A549 (cell line): ENCODE measurements at regions not wholly inside any gene's neighbourhood (a gene's known extent, or its start where the extent isn't known, plus 50 kb on each side); places are given as distances from the start of the nearest gene placed in this dataset.

Experiments used
- ATAC-seq, 2 experiments: fragments of 200-7000 bp in 1 of 2; fragments of >200 bp in 1 of 2; cut with Nextera tagmentation in 1 of 2; cut with Tn5 transposase in 1 of 2; 3 replicates each; pipeline versions ENCODE4 v1.8.0 to v1.9.1; 2018 to 2020; ENCODE audit warnings: mild to moderate bottlenecking in 1 of 2, moderate library complexity in 1 of 2
- CTCF ChIA-PET: fragments of 300-600 bp; sonication (Branson Sonifier 250); formaldehyde crosslinking; extraction: SDS; loops from one replicate; lab custom pipeline; 2021; ENCODE audit warnings: antibody characterized with exemption, inconsistent platforms; lab: Yijun Ruan, JAX
- POLR2A ChIA-PET: fragments of 350-600 bp; formaldehyde crosslinking; extraction: SDS; loops from one replicate; lab custom pipeline; 2021; ENCODE audit warnings: antibody characterized with exemption, inconsistent platforms; lab: Yijun Ruan, JAX
- DNase-seq, 2 experiments: peaks; one replicate each; pipeline versions ENCODE4 v3.0.0 to v3.0.0-alpha.2; 2011 to 2016; ENCODE audit warnings: low read depth in 1 of 2, low spot score in 1 of 2
- FAIRE-seq: peaks from 2 replicates; lab custom pipeline; 2011; peaks lifted over from hg19 to GRCh38; lab: Jason Lieb, UNC
- H3K27ac ChIP-seq, 2 experiments: fragments of >200 bp; sonication (Bioruptor Twin); formaldehyde crosslinking; 3 replicates each; pipeline ENCODE4 v1.5.1; 2016 to 2017
- H3K4me1 ChIP-seq: fragments of >200 bp; sonication (Bioruptor Twin); formaldehyde crosslinking; 3 replicates; pipeline ENCODE4 v1.6.1; 2016
- H3K4me2 ChIP-seq: fragments of >200 bp; sonication (Bioruptor Twin); formaldehyde crosslinking; 3 replicates; pipeline ENCODE4 v1.6.1; 2016
- H3K4me3 ChIP-seq: fragments of >200 bp; sonication (Bioruptor Twin); formaldehyde crosslinking; 3 replicates; pipeline ENCODE4 v1.5.1; 2016
- H3K9me3 ChIP-seq: fragments of >200 bp; sonication (Bioruptor Twin); formaldehyde crosslinking; 3 replicates; pipeline ENCODE4 v1.6.1; 2016
- BCL3 ChIP-seq: fragments of >200 bp; sonication (Bioruptor Twin); formaldehyde crosslinking; IDR thresholded peaks from 3 replicates; pipeline ENCODE4 v1.6.1; 2016
- CBX2 ChIP-seq: fragments of 200-600 bp; sonication (generic); IDR thresholded peaks from 2 replicates; pipeline ENCODE4 v1.6.1; 2016; ENCODE audit warnings: low read depth, mild to moderate bottlenecking, borderline replicate concordance
- CBX8 ChIP-seq: fragments of 200-600 bp; sonication (generic); IDR thresholded peaks from 2 replicates; pipeline ENCODE4 v1.6.1; 2016
- CHD2 ChIP-seq: fragments of 150-350 bp; IDR thresholded peaks from 2 replicates; pipeline ENCODE4 v1.6.1; 2014; ENCODE audit warnings: low read length; ENCODE audit not compliant: partially characterized antibody
- CHD4 ChIP-seq: fragments of 200-600 bp; sonication (generic); IDR thresholded peaks from 2 replicates; pipeline ENCODE4 v1.6.1; 2016; ENCODE audit warnings: antibody characterized with exemption, mild to moderate bottlenecking, borderline replicate concordance
- EHF ChIP-seq: fragments of 250-450 bp; sonication (Bioruptor Pico); IDR thresholded peaks from 2 replicates; pipeline ENCODE4 v1.5.0; 2020; ENCODE audit warnings: mild to moderate bottlenecking
- ELK1 ChIP-seq: fragments of 150-350 bp; IDR thresholded peaks from 2 replicates; pipeline ENCODE4 v1.6.1; 2014; ENCODE audit warnings: low read depth, mild to moderate bottlenecking, low read length
- FOSL2 ChIP-seq, 2 experiments: fragments of 450-650 bp in 1 of 2; fragments of >200 bp in 1 of 2; sonication (Bioruptor Twin) in 1 of 2; formaldehyde crosslinking; IDR thresholded peaks; 2 replicates each; pipeline versions ENCODE4 v1.5.0 to v1.6.1; 2016 to 2020; ENCODE audit warnings: mild to moderate bottlenecking in 1 of 2, moderate library complexity in 1 of 2
- GATA3 ChIP-seq: IDR thresholded peaks from 2 replicates; pipeline ENCODE4 v1.6.1; 2012; ENCODE audit warnings: borderline replicate concordance
- HDAC2 ChIP-seq: fragments of 200-600 bp; sonication (generic); IDR thresholded peaks from 2 replicates; pipeline ENCODE4 v1.6.1; 2016
- HEYL ChIP-seq: fragments of 250-450 bp; sonication (Bioruptor Pico); IDR thresholded peaks from 2 replicates; pipeline ENCODE4 v1.8.0; 2021; ENCODE audit warnings: mild to moderate bottlenecking, moderate library complexity
- HMGXB4 ChIP-seq: fragments of 250-450 bp; sonication (Bioruptor Pico); IDR thresholded peaks from 2 replicates; pipeline ENCODE4 v1.5.0; 2021; ENCODE audit warnings: mild to moderate bottlenecking, moderate library complexity, borderline replicate concordance
- HOXA7 ChIP-seq: fragments of 250-450 bp; sonication (Bioruptor Pico); IDR thresholded peaks from 2 replicates; pipeline ENCODE4 v1.5.0; 2020; ENCODE audit warnings: mild to moderate bottlenecking, moderate library complexity
- HOXB13 ChIP-seq: fragments of 250-450 bp; sonication (Bioruptor Pico); IDR thresholded peaks from 2 replicates; pipeline ENCODE4 v1.5.0; 2020; ENCODE audit warnings: low read depth, mild to moderate bottlenecking, moderate library complexity
- HOXB5 ChIP-seq: fragments of 250-450 bp; sonication (Bioruptor Pico); IDR thresholded peaks from 2 replicates; pipeline ENCODE4 v1.5.0; 2020; ENCODE audit warnings: mild to moderate bottlenecking, moderate library complexity
- KDM1A ChIP-seq: fragments of 200-600 bp; sonication (generic); IDR thresholded peaks from 2 replicates; pipeline ENCODE4 v1.6.1; 2016; ENCODE audit warnings: low read depth, mild to moderate bottlenecking
- KDM5A ChIP-seq: fragments of 200-600 bp; sonication (generic); IDR thresholded peaks from 2 replicates; pipeline ENCODE4 v1.6.1; 2016; ENCODE audit warnings: antibody characterized with exemption, mild to moderate bottlenecking
- MAFK ChIP-seq: fragments of 450-650 bp; IDR thresholded peaks from 2 replicates; pipeline ENCODE4 v1.6.1; 2014; ENCODE audit not compliant: partially characterized antibody
- MAX ChIP-seq: IDR thresholded peaks from 2 replicates; pipeline ENCODE4 v1.6.1; 2012
- MYC ChIP-seq: IDR thresholded peaks from 2 replicates; pipeline ENCODE4 v1.6.1; 2012; ENCODE audit warnings: mild to moderate bottlenecking, inconsistent platforms, low read length, improper control_type of control experiment, borderline replicate concordance
- NPAS2 ChIP-seq: fragments of 250-450 bp; sonication (Bioruptor Pico); IDR thresholded peaks from 2 replicates; pipeline ENCODE4 v1.8.0; 2022; ENCODE audit warnings: mild to moderate bottlenecking, moderate library complexity, borderline replicate concordance
- RAD21 ChIP-seq, 2 experiments: fragments of >200 bp in 1 of 2; sonication (Bioruptor Twin) in 1 of 2; formaldehyde crosslinking in 1 of 2; IDR thresholded peaks in 1 of 2; conservative IDR thresholded peaks in 1 of 2; 2 replicates in 1 of 2; 3 replicates in 1 of 2; pipeline ENCODE4 v1.6.1; 2012 to 2018; ENCODE audit warnings: inconsistent platforms in 1 of 2
- RCOR1 ChIP-seq: fragments of 150-350 bp; IDR thresholded peaks from 2 replicates; pipeline ENCODE4 v1.6.1; 2014; ENCODE audit warnings: antibody characterized with exemption, low read length, low read depth
- RFX5 ChIP-seq: fragments of 450-650 bp; IDR thresholded peaks from 2 replicates; pipeline ENCODE4 v1.7.1; 2014; ENCODE audit warnings: antibody characterized with exemption, mild to moderate bottlenecking, moderate library complexity
- SMC3 ChIP-seq: fragments of >200 bp; sonication (Bioruptor Twin); formaldehyde crosslinking; IDR thresholded peaks from 3 replicates; pipeline ENCODE4 v1.6.1; 2018; ENCODE audit warnings: inconsistent platforms
- SREBF2 ChIP-seq: fragments of 450-650 bp; IDR thresholded peaks from 2 replicates; pipeline ENCODE4 v1.6.1; 2014; ENCODE audit warnings: mild to moderate bottlenecking, moderate library complexity
- TFCP2L1 ChIP-seq: fragments of 250-450 bp; sonication (Bioruptor Pico); IDR thresholded peaks from 2 replicates; pipeline ENCODE4 v1.5.0; 2021; ENCODE audit warnings: mild to moderate bottlenecking
- ZFP36 ChIP-seq: fragments of 450-650 bp; IDR thresholded peaks from 2 replicates; pipeline ENCODE4 v1.6.1; 2014; ENCODE audit warnings: borderline replicate concordance; ENCODE audit not compliant: partially characterized antibody
- ZNF302 ChIP-seq: fragments of 250-450 bp; sonication (Bioruptor Pico); IDR thresholded peaks from 2 replicates; pipeline ENCODE4 v1.9.0; 2021; ENCODE audit warnings: inconsistent platforms, mild to moderate bottlenecking, moderate library complexity
- WGBS: methylation state at CpG from one replicate; pipeline ENCODE4 v1.1.6; 2017; ENCODE audit errors: missing lambda C conversion rate; 5-methylcytosine and 5-hydroxymethylcytosine counted together

GRCh38 chr22:35174401-35175038, 82.8 kb upstream of the HMGXB4 start:
- no peaks in the 10 kb centered on the region for H3K9me3 ChIP-seq
- H3K4me1 ChIP-seq = no peaks in the 10 kb centered on the region
- no peak overlapping the region for H3K4me2 ChIP-seq
- FAIRE-seq (no peak), ATAC-seq (no peak), DNase-seq (no peak)
- TF ChIP-seq RFX5 (no peak), EHF (no peak), HMGXB4 (CRISPR knock-in tag) (no peak), GATA3 (no peak), HOXB5 (CRISPR knock-in tag) (no peak), HDAC2 (no peak), RCOR1 (no peak), SMC3 (no peak), HEYL (no peak), MAFK (no peak)
- WGBS = 46% methylated on average over 5 of the region's 5 CpGs
- CTCF ChIA-PET = no interaction called here
- POLR2A ChIA-PET = no interaction called here
- H3K4me3 ChIP-seq = no peak overlapping the region
- no peak overlapping the region for H3K27ac ChIP-seq

- Histone ChIP-seq H3K4me3 (no peak overlapping the region), H3K4me2 (no peak overlapping the region), H3K4me1 (no peaks in the 10 kb centered on the region), H3K9me3 (no peaks in the 10 kb centered on the region), H3K27ac (no peak overlapping the region)
- WGBS = 40% methylated on average over 2 of the region's 2 CpGs
- ATAC-seq (no peak), DNase-seq (no peak), FAIRE-seq (no peak)
- ChIA-PET CTCF (interaction anchor here (1.1 kb wide), 1 partner anchor 25 kb away, joined by 3 read pairs; no protein-coding TSS in a partner anchor), POLR2A (no interaction called here)
- TF ChIP-seq TFCP2L1 = no peak
- no peak for TF ChIP-seq MAX
- no peak for TF ChIP-seq HOXB13 (CRISPR knock-in tag)
- no peak for TF ChIP-seq ZFP36
- TF ChIP-seq GATA3 = no peak
- no peak for TF ChIP-seq HOXA7 (CRISPR knock-in tag)
- no peak for TF ChIP-seq CBX8
- TF ChIP-seq CHD4 = no peak
Observed at GRCh38 chr22:35175392-35175791, 81.9 kb upstream of the HMGXB4 start.

GRCh38 chr22:35177811-35178210, 79.5 kb upstream of the HMGXB4 start:
- Histone ChIP-seq H3K4me3 (no peak overlapping the region), H3K4me2 (no peak overlapping the region), H3K9me3 (no peaks in the 10 kb centered on the region), H3K4me1 (no peaks in the 10 kb centered on the region), H3K27ac (no peak overlapping the region)
- DNase-seq (no peak), FAIRE-seq (no peak), ATAC-seq (no peak)
- POLR2A ChIA-PET = no interaction called here
- WGBS = 50% methylated on average over 2 of the region's 2 CpGs
- CTCF ChIA-PET = interaction anchor here (0.9 kb wide), 1 partner anchor 53 kb away, joined by 3 read pairs; no protein-coding TSS in a partner anchor
- TF ChIP-seq KDM1A = no peak
- TF ChIP-seq RAD21 (conservative IDR thresholded peaks at IDR 0.05 in 1 of 2, IDR thresholded peaks at IDR 0.05 in 1 of 2) = no peak
- no peak for TF ChIP-seq EHF
- no peak for TF ChIP-seq HDAC2
- no peak for TF ChIP-seq KDM5A
- TF ChIP-seq BCL3 = no peak
- TF ChIP-seq NPAS2 (CRISPR knock-in tag) = no peak
- no peak for TF ChIP-seq HOXA7 (CRISPR knock-in tag)
- TF ChIP-seq ELK1 = no peak
- TF ChIP-seq MYC = no peak
- TF ChIP-seq HOXB5 (CRISPR knock-in tag) = no peak
- TF ChIP-seq HMGXB4 (CRISPR knock-in tag) = no peak
- TF ChIP-seq FOSL2 (IDR thresholded peaks at IDR 0.05) = no peak
- TF ChIP-seq FOSL2 (CRISPR knock-in tag; IDR thresholded peaks at IDR 0.05) = no peak
- TF ChIP-seq CHD2 = no peak
- no peak for TF ChIP-seq SREBF2
- no peak for TF ChIP-seq ZNF302 (CRISPR knock-in tag)
- TF ChIP-seq CBX2 = no peak
